HCT116 (cell line): ENCODE measurements at regions not wholly inside any gene's neighbourhood (a gene's known extent, or its start where the extent isn't known, plus 50 kb on each side); places are given as distances from the start of the nearest gene placed in this dataset.

ENCODE experiments used
- ATAC-seq: fragments of 200-7000 bp; cut with Tn5 transposase; 2 replicates; pipeline ENCODE4 v1.9.1; 2020; ENCODE audit warnings: mild to moderate bottlenecking, moderate library complexity
- BruUV-seq: library from RNA; stranded (reverse); fragments of 400-500 nt; replicated peaks from 2 replicates; lab custom pipeline; 2021; lab: Mats Ljungman, UMichigan
- CTCF ChIA-PET: fragments of 300-600 bp; sonication (Branson Sonifier 250); formaldehyde crosslinking; loops from one replicate; lab custom pipeline; 2021; ENCODE audit warnings: antibody characterized with exemption; lab: Charles Lee
- POLR2A ChIA-PET: fragments of 300-600, 350-600 bp; sonication (Branson Sonifier 250); formaldehyde crosslinking; loops from one replicate; lab custom pipeline; 2021; ENCODE audit warnings: antibody characterized with exemption; lab: Charles Lee
- RAD21 ChIA-PET, 2 experiments: fragments of 300-600 bp; sonication (Branson Sonifier 250); formaldehyde crosslinking; loops; one replicate each; lab custom pipeline; 2023; ENCODE audit warnings: low total read pairs in 2 of 2; ENCODE audit not compliant: uncharacterized antibody in 2 of 2, unreplicated experiment in 2 of 2, low non-redundant PET in 1 of 2; lab: Charles Lee
- DNase-seq: peaks from one replicate; pipeline ENCODE4 v3.0.0-alpha.2; 2010; ENCODE audit warnings: low read depth, low spot score
- H2AFZ ChIP-seq: fragments of 200-600 bp; shearing (Covaris generic), sonication (generic); 2 replicates; pipeline ENCODE4 v1.6.1; 2017; ENCODE audit warnings: low read depth, mixed run types, mixed read lengths, antibody characterized with exemption, low read length; ENCODE audit not compliant: poor library complexity, severe bottlenecking
- H3K27ac ChIP-seq: 2 replicates; pipeline ENCODE4 v1.5.1; 2012; ENCODE audit warnings: low read depth, low read length
- H3K27me3 ChIP-seq: fragments of 200-600 bp; sonication (generic); 2 replicates; pipeline ENCODE4 v1.6.1; 2016; ENCODE audit warnings: mixed run types, low read length, mixed read lengths; ENCODE audit not compliant: insufficient read depth
- H3K36me3 ChIP-seq, 2 experiments: fragments of 200-500 bp in 1 of 2; fragments of 200-600 bp in 1 of 2; sonication (Bioruptor generic) in 1 of 2; sonication (generic) in 1 of 2; 2 replicates each; pipeline versions ENCODE4 v1.5.1 to v1.6.1; 2014 to 2016; ENCODE audit warnings: low read length in 2 of 2, inconsistent platforms in 1 of 2, mixed read lengths in 1 of 2, mixed run types in 1 of 2; ENCODE audit not compliant: insufficient read depth in 2 of 2, control insufficient read depth in 1 of 2
- H3K4me1 ChIP-seq, 2 experiments: fragments of 200-600 bp in 1 of 2; sonication (generic) in 1 of 2; 2 replicates each; pipeline versions ENCODE4 v1.5.1 to v1.6.1; 2012 to 2017; ENCODE audit warnings: low read length in 2 of 2, inconsistent platforms in 1 of 2, mild to moderate bottlenecking in 1 of 2, mixed read lengths in 1 of 2, mixed run types in 1 of 2, moderate library complexity in 1 of 2; ENCODE audit not compliant: insufficient read depth in 2 of 2, control insufficient read depth in 1 of 2
- H3K4me2 ChIP-seq: fragments of 200-600 bp; sonication (generic); 2 replicates; pipeline ENCODE4 v1.6.1; 2017; ENCODE audit warnings: mixed run types, low read length, mixed read lengths
- H3K4me3 ChIP-seq, 2 experiments: fragments of 200-600 bp in 1 of 2; sonication (generic) in 1 of 2; replicated peaks in 1 of 2; 2 replicates each; pipeline ENCODE4 v1.5.1; 2011 to 2016; ENCODE audit warnings: low read length in 2 of 2, control low read depth in 1 of 2, low read depth in 1 of 2, mild to moderate bottlenecking in 1 of 2, mixed read lengths in 1 of 2, mixed run types in 1 of 2
- H3K79me2 ChIP-seq: fragments of 200-600 bp; sonication (generic); 2 replicates; pipeline ENCODE4 v1.6.1; 2017; ENCODE audit warnings: mild to moderate bottlenecking, mixed run types, low read length, moderate library complexity, mixed read lengths; ENCODE audit not compliant: insufficient read depth
- H3K9ac ChIP-seq: fragments of 200-600 bp; sonication (generic); 2 replicates; pipeline ENCODE4 v1.6.1; 2016; ENCODE audit warnings: low read length, mixed read lengths
- H3K9me2 ChIP-seq: fragments of 200-600 bp; sonication (generic), shearing (Covaris generic); 2 replicates; pipeline ENCODE4 v1.6.1; 2017; ENCODE audit warnings: mixed run types, mild to moderate bottlenecking, moderate library complexity; ENCODE audit not compliant: insufficient read depth
- H3K9me3 ChIP-seq, 2 experiments: fragments of 200-500 bp in 1 of 2; fragments of 200-600 bp in 1 of 2; sonication (Bioruptor generic) in 1 of 2; sonication (generic) in 1 of 2; 2 replicates each; pipeline ENCODE4 v1.6.1; 2014 to 2017; ENCODE audit warnings: low read length in 2 of 2, mixed read lengths in 2 of 2, inconsistent platforms in 1 of 2, low read depth in 1 of 2, mild to moderate bottlenecking in 1 of 2, mixed run types in 1 of 2, moderate library complexity in 1 of 2; ENCODE audit not compliant: control insufficient read depth in 1 of 2, insufficient read depth in 1 of 2
- H4K20me1 ChIP-seq: fragments of 200-600 bp; sonication (generic), shearing (Covaris generic); 2 replicates; pipeline ENCODE4 v1.6.1; 2017; ENCODE audit warnings: mixed run types, mild to moderate bottlenecking, moderate library complexity; ENCODE audit not compliant: insufficient read depth
- CTCF ChIP-seq, 3 experiments: fragments of 200-600 bp in 1 of 3; sonication (generic) in 1 of 3; IDR thresholded peaks in 2 of 3; conservative IDR thresholded peaks in 1 of 3; 2 replicates each; pipeline ENCODE4 v1.5.1; 2012 to 2017; ENCODE audit warnings: low read depth in 2 of 3, low read length in 2 of 3, antibody characterized with exemption in 1 of 3, borderline replicate concordance in 1 of 3, control low read depth in 1 of 3, mild to moderate bottlenecking in 1 of 3, mixed read lengths in 1 of 3, mixed run types in 1 of 3, moderate library complexity in 1 of 3; ENCODE audit not compliant: insufficient read depth in 1 of 3
- ELF1 ChIP-seq: IDR thresholded peaks from 2 replicates; pipeline ENCODE4 v1.6.1; 2012; ENCODE audit warnings: low read depth, borderline replicate concordance
- EZH2 ChIP-seq: fragments of 200-600 bp; sonication (generic); IDR thresholded peaks from 2 replicates; pipeline ENCODE4 v1.6.1; 2017; ENCODE audit warnings: antibody characterized with exemption, mixed run types
- EZH2phosphoT487 ChIP-seq: fragments of 200-600 bp; IDR thresholded peaks from 2 replicates; pipeline ENCODE4 v1.6.1; 2018; ENCODE audit warnings: antibody characterized with exemption, borderline replicate concordance
- SRF ChIP-seq: IDR thresholded peaks from 2 replicates; pipeline ENCODE4 v1.6.1; 2012; ENCODE audit warnings: low read depth
- intact Hi-C: fragments of 100-400 bp; cut with micrococcal nuclease; formaldehyde crosslinking; loops from 2 replicates; pipeline ENCODE4 v1.10.0; 2022

DNA sequence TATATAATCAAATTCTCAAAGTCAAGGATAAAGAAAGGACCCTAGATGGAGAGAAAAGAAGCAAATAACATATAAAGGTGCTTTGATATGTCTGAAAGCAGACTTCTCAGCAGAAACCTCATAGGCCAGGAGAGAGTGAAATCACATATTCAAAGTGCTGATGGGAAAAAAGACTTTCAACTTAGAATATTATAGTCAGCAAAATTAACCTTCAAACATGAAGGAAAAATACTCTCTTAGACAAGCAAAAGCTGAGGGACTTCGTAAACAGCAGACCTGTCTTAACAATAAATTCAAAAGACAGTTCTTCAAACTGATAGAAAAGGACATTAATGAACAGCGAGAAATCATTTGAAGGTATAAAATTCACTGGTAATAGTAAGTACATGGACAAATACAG lies 107.2 kb upstream of the KCNH7 start:
- Histone ChIP-seq H3K4me1 (no peaks in the 10 kb centered on the region), H3K4me2 (no peak overlapping the region), H3K27me3 (no peaks in the 10 kb centered on the region), H3K36me3 (no peaks in the 10 kb centered on the region), H3K9me2 (no peaks in the 10 kb centered on the region), H2AFZ (no peak overlapping the region), H3K9me3 (no peaks in the 10 kb centered on the region), H3K79me2 (no peaks in the 10 kb centered on the region), H3K4me3 (no peak overlapping the region), H4K20me1 (no peaks in the 10 kb centered on the region), H3K27ac (no peak overlapping the region), H3K9ac (no peak overlapping the region)
- DNase-seq, result no peak
- RAD21 ChIA-PET, result no interaction called here
- no peak for ATAC-seq
- CTCF ChIA-PET, result no interaction called here
- no TSS peak for BruUV-seq
- intact Hi-C loops, result no loop called here
- POLR2A ChIA-PET, result no interaction called here
- no peak for TF ChIP-seq SRF
- TF ChIP-seq ELF1, result no peak
- no peak for TF ChIP-seq EZH2phosphoT487

DNA sequence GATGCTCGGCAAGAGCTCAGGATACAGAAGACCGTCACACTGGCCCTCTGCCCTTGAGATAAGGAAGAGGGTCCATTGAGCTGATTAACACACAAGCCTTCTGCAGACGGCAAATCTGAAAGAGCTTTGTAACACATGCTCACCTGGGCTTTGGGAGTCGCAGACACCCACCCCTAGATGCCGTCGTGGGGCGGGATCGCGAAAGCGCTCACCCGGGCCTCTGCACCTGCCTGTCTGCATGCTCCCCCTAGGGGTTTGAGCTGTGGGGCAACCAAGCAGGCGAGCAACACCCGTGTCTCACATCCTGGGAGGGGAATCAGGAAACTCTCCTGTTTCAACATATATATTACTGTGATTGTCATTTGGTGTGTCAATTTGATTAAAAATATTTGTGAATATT lies 99.8 kb upstream of the KCNH7 start:
- ATAC-seq (no peak), DNase-seq (no peak)
- Histone ChIP-seq H2AFZ (no peak overlapping the region), H3K9me3 (no peaks in the 10 kb centered on the region), H3K4me2 (no peak overlapping the region), H3K36me3 (no peaks in the 10 kb centered on the region), H3K4me3 (no peak overlapping the region), H4K20me1 (no peaks in the 10 kb centered on the region), H3K79me2 (no peaks in the 10 kb centered on the region), H3K27me3 (no peaks in the 10 kb centered on the region), H3K9me2 (no peaks in the 10 kb centered on the region), H3K9ac (no peak overlapping the region), H3K4me1 (no peaks in the 10 kb centered on the region), H3K27ac (no peak overlapping the region)
- ChIA-PET POLR2A (no interaction called here), RAD21 (no interaction called here), CTCF (no interaction called here)
- TF ChIP-seq CTCF (IDR thresholded peaks at IDR 0.05 in 2 of 3, conservative IDR thresholded peaks at IDR 0.05 in 1 of 3; ENCODE audit: borderline replicate concordance in 1 of 3, insufficient read depth in 1 of 3, low read depth in 2 of 3, low read length in 2 of 3) (peak in 1 of 3 experiments; percentile 21; a peak in 1 of 6 replicates), EZH2 (no peak)
- BruUV-seq, result no TSS peak
- intact Hi-C loops, result no loop called here
